ENCODE measurements at regions not wholly inside any gene's neighbourhood (a gene's known extent, or its start where the extent isn't known, plus 50 kb on each side); places are given as distances from the start of the nearest gene placed in this dataset.

DNA sequence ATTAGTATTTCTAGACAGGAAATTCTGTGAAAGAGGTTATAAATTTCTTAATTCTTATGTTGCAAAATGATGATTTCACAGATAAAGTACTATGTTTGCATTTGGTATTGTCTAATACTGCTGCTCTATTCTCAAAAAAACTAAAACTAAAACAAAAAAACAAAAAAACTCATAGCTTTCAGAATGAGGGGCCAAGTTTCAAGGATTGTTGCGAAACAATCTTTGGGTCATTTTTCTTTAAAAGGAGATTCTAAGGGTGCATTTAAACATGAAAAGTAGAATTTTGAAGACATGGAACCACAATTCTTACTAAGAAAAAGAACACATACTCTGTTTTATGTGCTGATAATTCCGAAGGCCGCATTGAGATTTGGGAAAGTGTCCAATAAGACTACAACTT, 645.1 kb downstream of the ADGRL2 start:
- no peak for DNase-seq
- no peak overlapping the region for H3K4me3 ChIP-seq
- TF ChIP-seq POLR2A (IDR thresholded peaks at IDR 0.05): no peak
- TF ChIP-seq CTCF (IDR thresholded peaks at IDR 0.05): no peak

DNA sequence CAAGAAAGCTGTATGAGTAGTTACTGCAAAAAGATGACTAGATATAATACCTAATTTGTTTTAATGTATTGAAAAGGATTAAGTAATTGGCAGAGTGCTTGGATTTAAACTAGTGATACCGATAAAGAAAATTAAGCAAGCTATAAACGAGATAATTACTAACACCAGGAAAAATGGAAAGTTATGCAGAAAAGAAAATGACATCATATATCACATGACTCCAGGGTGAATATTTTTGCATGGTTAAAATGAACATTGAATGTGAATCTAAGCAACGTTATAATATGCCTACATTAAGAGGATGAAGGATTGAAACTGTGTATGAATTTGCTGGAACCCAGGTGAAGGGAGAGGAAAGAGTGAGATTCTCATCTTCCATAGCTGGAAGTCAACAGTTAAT, 644.4 kb downstream of the ADGRL2 start:
- Histone ChIP-seq H3K4me3 (no peak overlapping the region), H3K36me3 (no peaks in the 10 kb centered on the region), H3K9me3 (no peaks in the 10 kb centered on the region), H3K27ac (no peak overlapping the region), H3K27me3 (no peaks in the 10 kb centered on the region), H3K4me1 (no peaks in the 10 kb centered on the region)
- intact Hi-C loops (cut with DNase I; ENCODE audit: low total_unique reads): no loop called here
- no peak for DNase-seq
- no peak for TF ChIP-seq POLR2A (IDR thresholded peaks at IDR 0.05)
- TF ChIP-seq CTCF (IDR thresholded peaks at IDR 0.05): no peak

More for the DNA sequence above, 645.1 kb downstream of the ADGRL2 start:
- intact Hi-C loops (cut with DNase I; ENCODE audit: low total_unique reads): no loop called here
- Histone ChIP-seq H3K27me3 (no peaks in the 10 kb centered on the region), H3K9me3 (no peaks in the 10 kb centered on the region), H3K4me1 (no peaks in the 10 kb centered on the region), H3K27ac (no peak overlapping the region), H3K36me3 (no peaks in the 10 kb centered on the region)

- Histone ChIP-seq H3K27ac (no peak overlapping the region), H3K4me1 (no peaks in the 10 kb centered on the region), H3K36me3 (no peaks in the 10 kb centered on the region), H3K9me3 (no peaks in the 10 kb centered on the region), H3K27me3 (no peaks in the 10 kb centered on the region), H3K4me3 (no peak overlapping the region)
- no peak for DNase-seq
- TF ChIP-seq CTCF (IDR thresholded peaks at IDR 0.05) (no peak), POLR2A (IDR thresholded peaks at IDR 0.05) (no peak)
- intact Hi-C loops (cut with DNase I; ENCODE audit: low total_unique reads): no loop called here
These were observed 640.7 kb downstream of the ADGRL2 start for GRCh38 chr1:82441402-82441801.

GRCh38 chr1:82423174-82423815, 622.6 kb downstream of the ADGRL2 start:
- H3K4me3 ChIP-seq: no peak overlapping the region
- no peaks in the 10 kb centered on the region for H3K9me3 ChIP-seq
- H3K36me3 ChIP-seq: no peaks in the 10 kb centered on the region
- no peaks in the 10 kb centered on the region for H3K4me1 ChIP-seq
- TF ChIP-seq CTCF (IDR thresholded peaks at IDR 0.05) (no peak), POLR2A (IDR thresholded peaks at IDR 0.05) (no peak)
- H3K27ac ChIP-seq: no peak overlapping the region
- no peak for DNase-seq
- intact Hi-C loops (cut with DNase I; ENCODE audit: low total_unique reads): no loop called here
- no peaks in the 10 kb centered on the region for H3K27me3 ChIP-seq

DNA sequence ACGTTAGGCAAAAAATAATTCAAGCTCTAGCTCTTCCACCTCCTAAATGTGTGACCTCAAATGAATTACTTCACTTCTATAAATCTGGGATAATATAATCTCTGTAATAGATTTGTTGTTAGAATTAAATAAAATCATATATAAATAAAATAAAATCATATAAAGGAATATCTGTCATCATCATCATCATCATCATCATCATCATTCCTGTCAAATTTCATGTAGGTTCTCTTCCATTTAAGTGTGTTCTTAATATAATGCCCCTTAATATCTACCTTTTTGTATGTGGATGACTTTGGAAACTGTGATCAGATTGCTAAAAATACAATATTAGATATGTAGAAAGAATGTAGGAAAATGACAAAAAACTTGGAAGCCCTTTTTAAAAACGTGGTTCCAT, 621.0 kb downstream of the ADGRL2 start:
- no peak overlapping the region for H3K4me3 ChIP-seq
- H3K4me1 ChIP-seq: no peaks in the 10 kb centered on the region
- H3K36me3 ChIP-seq: no peaks in the 10 kb centered on the region
- no peak for TF ChIP-seq CTCF (IDR thresholded peaks at IDR 0.05)
- no peak for TF ChIP-seq POLR2A (IDR thresholded peaks at IDR 0.05)
- no peaks in the 10 kb centered on the region for H3K27me3 ChIP-seq
- intact Hi-C loops (cut with DNase I; ENCODE audit: low total_unique reads): no loop called here
- no peak for DNase-seq
- no peaks in the 10 kb centered on the region for H3K9me3 ChIP-seq
- H3K27ac ChIP-seq: no peak overlapping the region

Data from uterus (tissue), 3 donors.